ENCODE measurements at regions not wholly inside any gene's neighbourhood (a gene's known extent, or its start where the extent isn't known, plus 50 kb on each side); places are given as distances from the start of the nearest gene placed in this dataset.

DNA sequence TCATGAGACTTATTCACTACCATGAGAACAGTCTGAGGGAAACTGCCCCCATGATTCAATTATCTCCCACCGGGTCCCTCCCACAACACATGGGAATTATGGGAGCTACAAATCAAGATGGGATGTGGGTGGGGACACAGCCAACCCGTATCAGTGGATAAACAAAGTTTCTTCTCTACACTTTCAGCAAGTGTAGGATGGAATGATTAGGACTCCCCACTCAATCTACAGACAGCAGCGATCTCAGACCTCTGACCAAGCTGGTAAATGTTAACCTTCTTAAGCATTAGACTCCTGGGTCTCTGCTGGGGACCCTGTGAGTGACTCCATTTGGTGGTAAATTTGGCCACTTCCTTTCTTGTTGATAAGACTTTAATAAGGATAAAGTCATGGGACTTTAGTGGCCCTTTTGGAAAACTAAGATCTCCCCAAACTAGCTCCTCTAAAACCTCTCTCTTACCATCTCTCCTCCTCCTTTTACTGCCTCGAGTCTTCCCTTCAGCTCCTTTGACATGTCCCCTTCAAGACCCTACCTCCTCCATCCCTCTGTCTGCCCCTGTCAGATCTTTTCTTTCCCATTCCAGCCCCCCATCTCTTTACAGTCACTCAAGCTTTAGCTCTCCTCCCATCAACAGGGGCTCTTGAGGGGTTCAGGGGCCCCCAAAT is 71.9 kb downstream of the MYL12B start:
- dilution Hi-C loops (cut with HindIII; ENCODE audit: low sequenced_read_pairs, unreplicated experiment): no loop called here
- Histone ChIP-seq H3K56ac (ENCODE audit: extremely low read depth, insufficient read depth, low read length) (no peak overlapping the region), H4K91ac (ENCODE audit: insufficient read depth, low read depth, low read length) (no peak overlapping the region), H3K23ac (ENCODE audit: low read depth, low read length) (no peak overlapping the region), H3K4me3 (ENCODE audit: insufficient read depth, low read depth, low read length) (no peak overlapping the region), H2BK15ac (ENCODE audit: low read depth, low read length) (no peak overlapping the region), H3K9ac (ENCODE audit: low read depth, low read length) (no peak overlapping the region), H2BK20ac (ENCODE audit: low read depth, low read length) (no peak overlapping the region), H4K8ac (ENCODE audit: low read depth in 2 of 2, low read length in 2 of 2) (no peak overlapping the region), H2BK120ac (ENCODE audit: low read depth, low read length) (no peak overlapping the region), H2AK5ac (ENCODE audit: low read depth, low read length) (no peak overlapping the region), H2BK5ac (ENCODE audit: low read depth, low read length, poor library complexity, severe bottlenecking) (no peak overlapping the region), H4K20me1 (ENCODE audit: insufficient read depth, low read length) (no peaks in the 10 kb centered on the region), H3K9me3 (ENCODE audit: control insufficient read depth, insufficient read depth, low read length) (no peaks in the 10 kb centered on the region), H2AK9ac (replicated peaks; ENCODE audit: low read depth, low read length, poor library complexity) (no peak overlapping the region), H4K5ac (ENCODE audit: low read depth, low read length) (no peak overlapping the region), H3K4me1 (ENCODE audit: control insufficient read depth, insufficient read depth, low read length) (no peaks in the 10 kb centered on the region), H2AFZ (replicated peaks; ENCODE audit: low read length, poor library complexity) (no peak overlapping the region), H3K27me3 (ENCODE audit: control insufficient read depth, insufficient read depth, low read length) (no peaks in the 10 kb centered on the region), H3K27ac (ENCODE audit: insufficient read depth, low read length) (no peak overlapping the region), H3K4me2 (ENCODE audit: low read depth, low read length) (no peak overlapping the region), H3K18ac (ENCODE audit: low read depth, low read length) (no peak overlapping the region), H3K36me3 (ENCODE audit: control insufficient read depth, insufficient read depth, low read length) (no peaks in the 10 kb centered on the region), H3K14ac (replicated peaks; ENCODE audit: low read depth, low read length) (0 out of 2 replicates have a peak overlapping the region, but pooled peaks have one; percentile 41), H3K9me1 (ENCODE audit: insufficient read depth, low read length) (no peaks in the 10 kb centered on the region), H3K79me1 (ENCODE audit: low read depth in 1 of 2, low read length in 2 of 2) (no peaks in the 10 kb centered on the region), H3K4ac (ENCODE audit: low read depth, low read length) (no peak overlapping the region)
- TF ChIP-seq MXI1 (IDR thresholded peaks at IDR 0.05; ENCODE audit: borderline replicate concordance, low read depth, low read length) (no peak), RCOR1 (IDR thresholded peaks at IDR 0.05; ENCODE audit: insufficient replicate concordance, low read length) (no peak), FOS (IDR thresholded peaks at IDR 0.05; ENCODE audit: low read depth, low read length) (no peak), BHLHE40 (IDR thresholded peaks at IDR 0.05; ENCODE audit: low read depth, low read length) (no peak), SMC3 (IDR thresholded peaks at IDR 0.05; ENCODE audit: low read depth, low read length) (no peak), POLR2A (IDR thresholded peaks at IDR 0.05; ENCODE audit: low read depth, low read length) (no peak), USF2 (IDR thresholded peaks at IDR 0.05; ENCODE audit: low read depth, low read length) (no peak), NFE2L2 (IDR thresholded peaks at IDR 0.05; ENCODE audit: low read depth, low read length) (no peak), CEBPB (IDR thresholded peaks at IDR 0.05; ENCODE audit: low read depth, low read length) (no peak), RFX5 (IDR thresholded peaks at IDR 0.05; ENCODE audit: low read depth, low read length) (no peak), MAFK (IDR thresholded peaks at IDR 0.05; ENCODE audit: low read depth, low read length) (no peak)
- TF ChIP-seq, protein P1, sequence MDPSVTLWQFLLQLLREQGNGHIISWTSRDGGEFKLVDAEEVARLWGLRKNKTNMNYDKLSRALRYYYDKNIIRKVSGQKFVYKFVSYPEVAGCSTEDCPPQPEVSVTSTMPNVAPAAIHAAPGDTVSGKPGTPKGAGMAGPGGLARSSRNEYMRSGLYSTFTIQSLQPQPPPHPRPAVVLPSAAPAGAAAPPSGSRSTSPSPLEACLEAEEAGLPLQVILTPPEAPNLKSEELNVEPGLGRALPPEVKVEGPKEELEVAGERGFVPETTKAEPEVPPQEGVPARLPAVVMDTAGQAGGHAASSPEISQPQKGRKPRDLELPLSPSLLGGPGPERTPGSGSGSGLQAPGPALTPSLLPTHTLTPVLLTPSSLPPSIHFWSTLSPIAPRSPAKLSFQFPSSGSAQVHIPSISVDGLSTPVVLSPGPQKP (IDR thresholded peaks at IDR 0.05; ENCODE audit: borderline replicate concordance, low read depth, low read length): no peak
- TF ChIP-seq, protein P2, sequence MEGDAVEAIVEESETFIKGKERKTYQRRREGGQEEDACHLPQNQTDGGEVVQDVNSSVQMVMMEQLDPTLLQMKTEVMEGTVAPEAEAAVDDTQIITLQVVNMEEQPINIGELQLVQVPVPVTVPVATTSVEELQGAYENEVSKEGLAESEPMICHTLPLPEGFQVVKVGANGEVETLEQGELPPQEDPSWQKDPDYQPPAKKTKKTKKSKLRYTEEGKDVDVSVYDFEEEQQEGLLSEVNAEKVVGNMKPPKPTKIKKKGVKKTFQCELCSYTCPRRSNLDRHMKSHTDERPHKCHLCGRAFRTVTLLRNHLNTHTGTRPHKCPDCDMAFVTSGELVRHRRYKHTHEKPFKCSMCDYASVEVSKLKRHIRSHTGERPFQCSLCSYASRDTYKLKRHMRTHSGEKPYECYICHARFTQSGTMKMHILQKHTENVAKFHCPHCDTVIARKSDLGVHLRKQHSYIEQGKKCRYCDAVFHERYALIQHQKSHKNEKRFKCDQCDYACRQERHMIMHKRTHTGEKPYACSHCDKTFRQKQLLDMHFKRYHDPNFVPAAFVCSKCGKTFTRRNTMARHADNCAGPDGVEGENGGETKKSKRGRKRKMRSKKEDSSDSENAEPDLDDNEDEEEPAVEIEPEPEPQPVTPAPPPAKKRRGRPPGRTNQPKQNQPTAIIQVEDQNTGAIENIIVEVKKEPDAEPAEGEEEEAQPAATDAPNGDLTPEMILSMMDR (conservative IDR thresholded peaks at IDR 0.05; ENCODE audit: low read depth, low read length): no peak
- no CpG with 5 or more reads among the region's 4 CpGs for WGBS, 2 experiments (ENCODE audit: extremely low coverage in 2 of 2, insufficient read length in 1 of 2)
- in situ Hi-C loops (cut with MboI; ENCODE audit: low sequenced_read_pairs): no loop called here
- ChIA-PET POLR2A (ENCODE audit: unreplicated experiment) (no interaction called here), CTCF (no interaction called here)
- intact Hi-C loops (cut with micrococcal nuclease): no loop called here
- DNase-seq: no peak
- BruUV-seq (replicated peaks): no TSS peak
- ATAC-seq (ENCODE audit: low read depth): no peak

Measured in IMR-90 (cell line).